B cell (primary cell): ENCODE measurements at regions not wholly inside any gene's neighbourhood (a gene's known extent, or its start where the extent isn't known, plus 50 kb on each side); places are given as distances from the start of the nearest gene placed in this dataset.

Experiments
- ATAC-seq: fragments of 200-7000 bp; cut with Tn5 transposase; one replicate; pipeline ENCODE4 v1.10.0; 2021; ENCODE audit warnings: low read depth, mild to moderate bottlenecking, moderate number of reproducible peaks, moderate library complexity
- CTCF ChIA-PET: fragments of 350-600 bp; sonication (Branson Sonifier 250); formaldehyde crosslinking; loops from one replicate; lab custom pipeline; 2021; ENCODE audit warnings: antibody characterized with exemption, inconsistent platforms; lab: Charles Lee
- POLR2A ChIA-PET: fragments of 350-600 bp; sonication (Branson Sonifier 250); formaldehyde crosslinking; loops from one replicate; lab custom pipeline; 2021; ENCODE audit warnings: antibody characterized with exemption; lab: Charles Lee
- DNase-seq: peaks from one replicate; pipeline ENCODE4 v3.0.0; 2013
- H2AFZ ChIP-seq: 2 replicates; pipeline ENCODE4 v1.6.1; 2012; ENCODE audit warnings: mild to moderate bottlenecking, low read depth, low read length; ENCODE audit not compliant: insufficient read depth, poor library complexity, severe bottlenecking
- H3K27ac ChIP-seq, 2 donors: 1 replicate in 1 of 2; 2 replicates in 1 of 2; pipeline ENCODE4 v1.5.1; 2012 to 2013; ENCODE audit warnings: low read length in 2 of 2, mild to moderate bottlenecking in 2 of 2, moderate library complexity in 1 of 2
- H3K27me3 ChIP-seq, 4 experiments: fragments of 200-600 bp in 1 of 4; sonication (generic) in 1 of 4; replicated peaks in 1 of 4; 1 replicate in 2 of 4; 2 replicates in 2 of 4; pipeline versions ENCODE4 v1.6.1 to v1.7.0; 2013 to 2016; ENCODE audit warnings: low read length in 3 of 4, mild to moderate bottlenecking in 2 of 4, mixed read lengths in 1 of 4, moderate library complexity in 1 of 4; ENCODE audit not compliant: insufficient read depth in 4 of 4, control insufficient read depth in 3 of 4; ENCODE audit errors: control extremely low read depth in 1 of 4
- H3K36me3 ChIP-seq, 2 experiments: replicated peaks in 1 of 2; 1 replicate in 1 of 2; 2 replicates in 1 of 2; pipeline versions ENCODE4 v1.6.1 to v1.7.1; 2013; ENCODE audit warnings: low read length in 1 of 2; ENCODE audit not compliant: insufficient read depth in 2 of 2, control insufficient read depth in 1 of 2; ENCODE audit errors: control extremely low read depth in 1 of 2, extremely low read depth in 1 of 2
- H3K4me1 ChIP-seq, 2 donors: fragments of 200-600 bp in 1 of 2; sonication (generic) in 1 of 2; 1 replicate in 1 of 2; 2 replicates in 1 of 2; pipeline versions ENCODE4 v1.5.1 to v1.6.1; 2013 to 2017; ENCODE audit warnings: low read length in 2 of 2; ENCODE audit not compliant: control insufficient read depth in 2 of 2, insufficient read depth in 2 of 2
- H3K4me2 ChIP-seq: replicated peaks from 2 replicates; pipeline ENCODE3; 2012; ENCODE audit warnings: mild to moderate bottlenecking, low read depth, low read length; ENCODE audit not compliant: poor library complexity, severe bottlenecking
- H3K4me3 ChIP-seq, 5 experiments: fragments of 200-600 bp in 1 of 5; sonication (generic) in 1 of 5; 1 replicate in 3 of 5; 2 replicates in 2 of 5; pipeline versions ENCODE4 v1.5.1 to v1.7.0; 2011 to 2016; ENCODE audit warnings: low read length in 4 of 5, mild to moderate bottlenecking in 4 of 5, low read depth in 2 of 5, control low read depth in 1 of 5, moderate library complexity in 1 of 5; ENCODE audit not compliant: insufficient read depth in 1 of 5; ENCODE audit errors: control extremely low read depth in 1 of 5, extremely low read depth in 1 of 5
- H3K79me2 ChIP-seq: fragments of 200-600 bp; sonication (generic); one replicate; pipeline ENCODE4 v1.6.0; 2016; ENCODE audit warnings: low read length; ENCODE audit not compliant: control insufficient read depth, insufficient read depth
- H3K9ac ChIP-seq: fragments of 200-600 bp; sonication (generic); 2 replicates; pipeline ENCODE4 v1.6.1; 2017; ENCODE audit warnings: mild to moderate bottlenecking, low read length, moderate library complexity
- H3K9me3 ChIP-seq, 3 donors: one replicate each; pipeline versions ENCODE4 v1.6.1 to v1.7.1; 2013; ENCODE audit warnings: low read length in 2 of 3; ENCODE audit not compliant: control insufficient read depth in 2 of 3, insufficient read depth in 1 of 3; ENCODE audit errors: control extremely low read depth in 1 of 3
- H4K20me1 ChIP-seq: 2 replicates; pipeline ENCODE4 v1.6.0; 2012; ENCODE audit warnings: mild to moderate bottlenecking, low read length; ENCODE audit not compliant: insufficient read depth, control insufficient read depth, poor library complexity, severe bottlenecking
- H3K27ac Mint-ChIP-seq: one replicate; pipeline ENCODE4 v1.8.0; 2021; ENCODE audit warnings: mixed read lengths
- H3K27me3 Mint-ChIP-seq: one replicate; pipeline ENCODE4 v1.8.0; 2021; ENCODE audit warnings: mixed read lengths
- H3K4me1 Mint-ChIP-seq: one replicate; pipeline ENCODE4 v1.8.0; 2021; ENCODE audit warnings: mixed read lengths
- H3K4me3 Mint-ChIP-seq: one replicate; pipeline ENCODE4 v1.8.0; 2021; ENCODE audit warnings: mixed read lengths
- H3K9me3 Mint-ChIP-seq: one replicate; pipeline ENCODE4 v1.8.0; 2022; ENCODE audit warnings: mixed read lengths; ENCODE audit not compliant: insufficient read depth
- EZH2 ChIP-seq: IDR thresholded peaks from 2 replicates; pipeline ENCODE4 v1.6.1; 2012; ENCODE audit warnings: borderline replicate concordance, low read depth, mild to moderate bottlenecking, moderate library complexity, low read length; ENCODE audit not compliant: insufficient read depth, poor library complexity, severe bottlenecking
- WGBS: methylation state at CpG from one replicate; pipeline ENCODE4 v1.1.5; 2013; ENCODE audit warnings: missing lambda C conversion rate; ENCODE audit not compliant: insufficient coverage; 5-methylcytosine and 5-hydroxymethylcytosine counted together
- intact Hi-C: fragments of 100-400 bp; cut with micrococcal nuclease; formaldehyde crosslinking; loops from one replicate; pipeline ENCODE4 v1.10.0; 2022
- TF ChIP-seq, protein P1 (sequence below): fragments of 200-600 bp; IDR thresholded peaks from one replicate; pipeline ENCODE4 v1.8.0; 2022; ENCODE audit warnings: antibody characterized with exemption, mild to moderate bottlenecking

DNA sequence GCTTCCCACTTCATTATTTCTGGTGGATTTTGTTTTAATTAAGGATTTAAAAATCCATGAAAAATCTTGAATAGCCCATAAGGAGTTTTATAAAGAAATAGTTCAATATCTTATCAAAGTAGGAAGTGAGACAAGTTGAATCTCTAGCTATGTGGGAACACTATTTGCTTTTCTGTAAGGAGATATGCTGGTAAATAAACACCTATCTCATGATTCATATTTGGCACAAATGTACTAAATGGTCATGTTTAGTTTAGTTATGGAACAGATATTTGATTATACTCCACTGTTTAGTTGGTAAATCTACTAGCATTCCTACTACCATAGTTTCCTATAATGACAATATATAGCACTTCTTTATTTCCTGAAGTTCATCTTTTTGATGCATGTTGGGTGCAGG is 239.9 kb upstream of the CEP162 start:
- no peaks in the 10 kb centered on the region for H3K9me3 ChIP-seq
- Mint-ChIP-seq H3K4me1 (no peaks in the 10 kb centered on the region), H3K9me3 (peaks cover 4% of the 10 kb centered on the region), H3K27me3 (no peaks in the 10 kb centered on the region), H3K27ac (no peak overlapping the region), H3K4me3 (no peak overlapping the region)
- no peak for ATAC-seq
- ChIA-PET POLR2A (no interaction called here), CTCF (no interaction called here)
- no peak overlapping the region for H3K4me3 ChIP-seq
- H3K27ac ChIP-seq, result no peak overlapping the region
- H3K36me3 ChIP-seq, result no peaks in the 10 kb centered on the region
- intact Hi-C loops, result no loop called here
- no peaks in the 10 kb centered on the region for H3K27me3 ChIP-seq
- H3K4me1 ChIP-seq, result no peaks in the 10 kb centered on the region
- no peak for DNase-seq
- H3K4me2 ChIP-seq, result no peak overlapping the region
- H2AFZ ChIP-seq, result no peak overlapping the region
- no peaks in the 10 kb centered on the region for H3K79me2 ChIP-seq
- TF ChIP-seq, protein P1, sequence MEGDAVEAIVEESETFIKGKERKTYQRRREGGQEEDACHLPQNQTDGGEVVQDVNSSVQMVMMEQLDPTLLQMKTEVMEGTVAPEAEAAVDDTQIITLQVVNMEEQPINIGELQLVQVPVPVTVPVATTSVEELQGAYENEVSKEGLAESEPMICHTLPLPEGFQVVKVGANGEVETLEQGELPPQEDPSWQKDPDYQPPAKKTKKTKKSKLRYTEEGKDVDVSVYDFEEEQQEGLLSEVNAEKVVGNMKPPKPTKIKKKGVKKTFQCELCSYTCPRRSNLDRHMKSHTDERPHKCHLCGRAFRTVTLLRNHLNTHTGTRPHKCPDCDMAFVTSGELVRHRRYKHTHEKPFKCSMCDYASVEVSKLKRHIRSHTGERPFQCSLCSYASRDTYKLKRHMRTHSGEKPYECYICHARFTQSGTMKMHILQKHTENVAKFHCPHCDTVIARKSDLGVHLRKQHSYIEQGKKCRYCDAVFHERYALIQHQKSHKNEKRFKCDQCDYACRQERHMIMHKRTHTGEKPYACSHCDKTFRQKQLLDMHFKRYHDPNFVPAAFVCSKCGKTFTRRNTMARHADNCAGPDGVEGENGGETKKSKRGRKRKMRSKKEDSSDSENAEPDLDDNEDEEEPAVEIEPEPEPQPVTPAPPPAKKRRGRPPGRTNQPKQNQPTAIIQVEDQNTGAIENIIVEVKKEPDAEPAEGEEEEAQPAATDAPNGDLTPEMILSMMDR, result no peak
- TF ChIP-seq EZH2, result no peak
- H3K9ac ChIP-seq, result no peak overlapping the region
- H4K20me1 ChIP-seq, result no peaks in the 10 kb centered on the region

DNA sequence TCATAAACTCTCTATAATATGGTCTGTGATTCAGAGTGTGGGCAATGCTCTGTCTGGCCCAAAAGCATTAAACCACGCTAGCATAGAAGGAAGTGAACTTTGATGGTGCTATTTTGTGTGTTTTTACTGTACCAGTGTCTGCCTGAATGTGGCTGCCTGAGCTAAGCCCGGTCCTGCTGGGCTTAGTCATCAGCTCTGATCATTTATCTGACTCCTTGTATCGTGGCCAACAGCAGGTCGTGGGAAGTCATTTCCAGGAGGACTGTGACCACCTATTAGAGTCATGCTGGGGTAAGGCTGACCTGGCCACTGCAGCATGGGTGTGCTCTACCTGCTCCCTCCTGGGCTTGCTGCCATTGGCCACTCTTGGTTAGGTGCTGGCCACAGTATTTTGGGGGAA is 239.1 kb upstream of the CEP162 start:
- no peak for ATAC-seq
- no peak for DNase-seq
- Mint-ChIP-seq H3K4me1 (no peaks in the 10 kb centered on the region), H3K27me3 (no peaks in the 10 kb centered on the region), H3K9me3 (peaks cover 4% of the 10 kb centered on the region), H3K27ac (no peak overlapping the region), H3K4me3 (no peak overlapping the region)
- Histone ChIP-seq H3K36me3 (no peaks in the 10 kb centered on the region), H3K4me1 (no peaks in the 10 kb centered on the region), H3K27me3 (no peaks in the 10 kb centered on the region), H4K20me1 (no peaks in the 10 kb centered on the region), H3K9ac (no peak overlapping the region), H3K4me3 (no peak overlapping the region), H2AFZ (no peak overlapping the region), H3K9me3 (no peaks in the 10 kb centered on the region), H3K4me2 (no peak overlapping the region), H3K79me2 (no peaks in the 10 kb centered on the region), H3K27ac (no peak overlapping the region)
- ChIA-PET POLR2A (no interaction called here), CTCF (interaction anchor here (0.7 kb wide), 1 partner anchor 14 kb away, joined by 3 read pairs; no protein-coding TSS in a partner anchor)
- intact Hi-C loops, result no loop called here
- WGBS, result 48% methylated on average over 4 of the region's 4 CpGs
- TF ChIP-seq, protein P1, result no peak
- TF ChIP-seq EZH2, result no peak
